NCI-H510A treated with DMSO at 0.1 percent for 48 hours (cell line): ENCODE measurements at regions not wholly inside any gene's neighbourhood (a gene's known extent, or its start where the extent isn't known, plus 50 kb on each side); places are given as distances from the start of the nearest gene placed in this dataset.

ENCODE experiments used
- DNase-seq: peaks from one replicate; lab custom pipeline; 2025; lab: John Stamatoyannopoulos, UW

DNA sequence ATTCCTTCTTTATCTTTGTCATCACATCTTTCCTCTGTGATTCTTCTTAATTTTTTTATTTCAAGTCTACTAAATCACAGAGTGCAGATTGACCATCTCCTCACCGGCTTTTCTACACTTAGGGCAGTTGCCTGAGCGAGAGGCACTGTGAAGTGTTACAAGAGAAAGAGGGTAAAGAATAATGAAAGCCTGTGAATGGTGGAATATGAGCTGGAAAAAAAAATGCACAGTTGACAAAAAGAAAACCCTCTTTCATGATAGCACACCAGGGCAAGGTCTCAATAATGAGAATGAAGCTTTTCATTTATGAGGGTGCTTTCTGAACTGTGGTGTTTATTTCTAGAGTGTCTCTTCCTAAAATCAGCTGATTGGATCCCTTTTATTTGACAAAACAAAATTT, 106.2 kb upstream of the PDE3A start:
- no peak for DNase-seq

DNA sequence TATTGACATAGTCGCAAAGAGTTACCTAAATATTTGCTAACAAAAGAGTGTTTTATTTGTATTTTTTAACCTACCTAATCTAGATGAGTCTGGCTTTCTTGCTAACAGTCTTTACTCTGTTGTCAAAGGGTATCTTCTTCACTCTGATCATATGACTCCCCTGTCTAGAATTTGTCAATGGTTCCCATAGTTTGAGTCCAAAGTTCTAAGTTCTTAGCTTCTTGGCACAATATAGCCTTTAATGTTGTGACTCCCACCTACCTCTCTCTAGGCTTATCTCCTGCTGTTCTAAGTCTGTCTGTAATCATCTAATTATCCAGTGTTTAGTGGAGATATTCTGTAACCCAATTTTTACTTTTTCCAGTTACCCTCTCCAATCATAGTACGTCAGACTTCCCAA, 104.3 kb upstream of the PDE3A start:
- DNase-seq = no peak

DNA sequence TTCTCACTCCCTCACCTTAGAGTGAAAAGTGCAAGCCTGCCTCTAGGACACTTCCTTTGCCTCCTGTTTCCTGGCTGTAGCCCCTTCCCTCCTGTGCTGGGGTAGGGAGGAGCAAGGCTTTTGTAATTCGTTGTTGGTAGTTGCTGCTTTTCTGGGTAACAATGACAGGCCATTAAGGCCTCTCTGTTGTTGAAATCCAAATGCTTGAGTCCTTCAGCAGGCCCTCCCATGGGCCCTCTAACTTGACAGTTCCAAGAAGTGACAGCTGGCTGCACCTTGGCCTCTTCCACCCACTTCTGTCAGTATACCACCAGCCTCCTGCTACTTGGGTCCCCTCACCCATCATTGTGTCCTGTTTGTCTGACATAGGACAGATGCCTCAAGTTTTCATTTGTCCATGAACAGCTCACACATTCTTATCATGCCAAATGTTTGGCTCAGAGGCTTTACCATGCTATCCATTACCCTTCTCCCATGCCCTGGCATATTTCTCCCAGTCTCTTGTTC, 103.7 kb upstream of the PDE3A start:
- DNase-seq = no peak

DNA sequence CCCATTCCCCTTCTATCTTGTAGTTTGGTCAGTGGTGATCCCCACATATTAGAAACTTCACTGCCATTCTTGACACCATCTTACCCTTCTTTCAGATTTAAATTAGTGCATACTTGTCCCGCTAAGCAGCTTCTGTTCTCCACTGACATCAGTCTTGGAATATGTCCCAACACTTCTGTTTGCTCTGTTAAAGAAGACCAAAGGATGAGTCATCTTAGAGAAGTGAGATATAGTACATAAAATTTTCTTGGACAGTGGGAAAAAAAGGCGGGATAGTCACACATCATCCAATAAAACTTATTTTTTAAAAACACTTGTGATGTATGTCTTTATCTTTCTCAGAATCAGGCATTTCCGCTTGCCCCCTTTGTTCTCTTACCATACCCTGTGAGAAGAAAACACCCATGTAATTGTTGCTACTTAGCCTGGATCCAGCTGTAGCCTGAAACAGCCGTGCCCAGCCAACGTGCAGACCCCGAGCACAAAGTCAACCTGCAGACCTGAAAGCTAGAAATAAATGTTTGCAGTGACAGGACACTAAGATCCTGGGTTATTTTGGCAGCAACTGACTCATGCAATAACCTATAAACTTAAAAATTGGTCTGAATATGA, 100.1 kb upstream of the PDE3A start:
- DNase-seq = no peak

DNA sequence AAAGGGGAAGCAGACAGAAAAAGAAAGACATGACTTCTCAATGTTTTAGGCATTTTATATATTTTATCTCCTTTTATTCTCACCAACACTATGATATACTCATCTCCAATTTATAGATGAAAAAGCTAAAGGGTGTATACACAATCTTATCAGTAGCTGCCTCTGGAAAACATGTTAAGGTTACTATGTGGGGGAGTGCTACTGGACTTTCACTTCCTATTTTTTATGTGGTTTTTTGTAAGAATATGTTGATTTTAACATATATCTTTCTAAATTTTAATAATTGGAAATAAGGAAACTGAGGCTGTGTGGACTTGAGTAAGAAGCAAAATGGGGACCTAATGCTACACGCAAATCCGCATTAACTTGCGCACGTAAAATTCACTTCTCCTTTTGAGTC, 99.6 kb upstream of the PDE3A start:
- no peak for DNase-seq

DNA sequence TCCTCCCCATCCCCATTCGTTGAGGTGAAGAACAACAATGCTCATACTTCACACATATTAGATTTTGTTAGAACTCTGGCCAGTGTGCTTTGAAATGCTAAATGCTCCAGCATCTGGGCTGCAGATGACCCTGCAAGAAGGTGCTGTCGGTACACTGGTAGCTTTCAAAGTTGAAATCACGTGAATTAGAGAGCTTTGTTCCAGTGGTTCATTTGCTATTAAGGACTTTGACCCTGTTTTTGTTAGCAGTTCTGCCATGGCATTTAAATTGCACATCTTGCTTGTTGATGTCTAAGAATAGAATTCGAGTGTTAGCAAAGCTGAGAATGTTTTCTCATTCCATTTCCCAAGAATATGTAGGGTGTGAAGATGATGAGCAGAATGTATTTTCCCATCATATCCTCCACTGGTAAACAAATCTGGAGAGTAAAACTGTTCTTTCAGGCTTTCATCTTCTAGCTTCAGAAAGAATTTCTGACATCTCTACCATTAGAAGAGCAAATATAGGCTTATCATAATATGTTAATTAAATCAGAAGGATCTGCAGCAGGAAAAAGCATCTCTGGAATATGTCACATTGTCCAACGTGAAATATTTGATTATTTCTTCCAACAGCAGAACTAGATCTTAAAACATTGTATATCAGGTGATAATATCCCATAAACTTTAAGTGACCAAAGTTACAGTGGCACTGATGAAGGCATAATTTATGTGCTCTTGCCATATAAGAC, 98.8 kb upstream of the PDE3A start:
- DNase-seq = no peak

DNA sequence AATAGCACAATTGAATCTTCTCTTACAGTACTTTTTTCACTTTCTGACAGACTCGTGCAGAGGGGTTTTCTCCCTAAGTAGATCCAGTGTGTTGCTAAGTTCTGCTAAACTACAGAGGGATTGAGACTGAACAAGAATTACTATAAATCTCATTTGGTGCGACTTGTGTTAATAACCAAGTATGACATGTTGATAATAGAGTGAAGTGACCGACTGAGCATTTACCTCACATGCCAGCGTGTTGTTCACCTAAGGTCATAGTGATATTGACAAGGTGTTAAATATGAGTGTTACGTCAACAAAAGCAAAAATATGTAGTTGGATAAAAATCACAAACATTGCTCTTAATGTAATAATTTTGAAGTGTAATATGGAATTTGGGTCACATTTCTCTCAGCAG, 97.8 kb upstream of the PDE3A start:
- no peak for DNase-seq

DNA sequence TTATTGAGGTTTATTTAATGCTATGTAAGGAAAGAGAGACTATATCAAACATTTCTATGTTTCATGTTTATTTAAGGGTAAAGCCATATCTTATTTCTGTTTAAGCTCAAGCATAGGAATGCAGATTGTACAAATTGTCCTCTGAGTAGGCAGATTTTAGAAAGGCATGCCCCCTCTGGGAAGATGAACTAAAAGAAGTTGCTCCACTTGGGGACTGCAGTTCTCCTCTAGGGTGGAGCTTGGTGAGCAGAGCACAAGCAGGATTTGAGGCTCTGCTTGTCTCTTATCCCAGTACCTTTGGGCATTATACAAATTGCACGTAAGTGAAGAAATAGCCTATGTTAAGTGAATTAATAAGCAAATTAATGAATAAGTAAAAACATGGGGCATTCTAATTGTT, 96.2 kb upstream of the PDE3A start:
- no peak for DNase-seq

DNA sequence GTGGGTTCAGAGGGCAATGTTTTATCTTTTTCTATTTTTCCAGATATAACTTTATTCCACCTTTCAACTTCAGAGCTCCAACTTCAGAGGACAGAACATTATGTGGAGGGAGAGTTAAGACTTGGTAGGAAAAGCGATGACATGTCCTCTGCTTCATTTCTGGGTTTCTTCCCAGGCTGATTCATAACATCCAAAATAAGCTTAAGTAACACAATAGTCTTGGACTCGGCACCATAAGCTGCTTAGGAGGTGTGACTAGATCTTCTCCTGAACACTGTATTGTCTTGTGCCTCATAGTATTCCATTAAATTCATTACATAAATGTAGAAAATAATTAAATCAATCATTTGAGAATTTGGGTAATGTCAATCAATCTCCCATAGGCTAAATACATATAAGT, 95.5 kb upstream of the PDE3A start:
- no peak for DNase-seq

DNA sequence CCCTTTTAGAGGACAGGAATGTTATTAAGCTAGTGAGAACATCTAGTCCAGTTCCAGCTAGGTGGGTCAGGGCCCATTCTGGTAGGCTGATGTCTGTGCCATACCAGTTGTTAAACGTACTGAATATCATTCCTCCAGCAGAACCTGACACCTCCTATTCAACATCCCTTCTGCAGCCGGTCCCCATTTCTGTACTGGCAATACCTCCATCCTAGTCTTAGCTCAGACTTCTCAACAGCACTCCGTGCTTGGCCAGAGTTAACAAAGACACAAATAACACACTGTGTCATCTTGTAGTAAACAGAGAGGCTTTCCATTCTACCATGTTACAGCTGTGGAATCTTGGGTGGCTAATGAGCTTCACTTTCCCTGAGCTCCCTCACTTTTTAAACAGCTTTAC, 94.3 kb upstream of the PDE3A start:
- DNase-seq = no peak

DNA sequence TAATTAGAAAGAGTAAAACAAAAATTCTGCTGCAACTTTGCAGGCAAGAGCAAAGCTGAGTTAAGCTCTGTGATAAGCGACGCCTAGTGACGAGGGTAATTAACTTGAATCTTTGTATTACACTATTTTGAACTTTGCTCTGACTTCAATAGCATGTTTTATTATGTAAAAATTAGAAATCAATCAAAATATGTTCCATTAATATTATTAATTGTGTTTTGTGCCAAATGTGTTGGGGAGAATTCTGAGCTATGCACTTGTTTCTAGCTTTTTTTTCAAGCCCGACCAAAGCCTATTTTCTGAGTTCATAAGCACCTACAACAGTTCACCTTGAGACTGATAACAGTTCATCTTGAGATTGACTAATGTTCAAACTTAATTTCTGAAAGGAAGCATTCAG, 90.1 kb upstream of the PDE3A start:
- no peak for DNase-seq

DNA sequence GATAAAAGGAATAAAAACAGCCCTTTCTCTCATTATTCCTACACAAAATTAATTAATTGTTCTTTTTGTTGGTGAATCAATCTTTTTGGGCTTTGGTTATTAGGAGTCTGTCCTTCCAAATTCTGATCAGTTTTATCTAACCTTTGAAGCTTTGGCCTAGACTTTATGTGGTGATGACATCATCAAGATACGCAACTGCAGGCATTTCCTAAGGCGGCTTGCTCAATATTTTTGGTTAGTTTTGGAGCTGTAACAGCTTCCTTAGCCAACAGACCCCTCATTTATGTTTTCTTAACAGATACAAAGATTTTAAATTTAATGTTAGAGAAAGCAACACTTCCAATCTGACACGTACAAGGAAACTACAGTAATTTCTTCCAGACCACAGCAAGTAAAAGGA, 87.8 kb upstream of the PDE3A start:
- no peak for DNase-seq

DNA sequence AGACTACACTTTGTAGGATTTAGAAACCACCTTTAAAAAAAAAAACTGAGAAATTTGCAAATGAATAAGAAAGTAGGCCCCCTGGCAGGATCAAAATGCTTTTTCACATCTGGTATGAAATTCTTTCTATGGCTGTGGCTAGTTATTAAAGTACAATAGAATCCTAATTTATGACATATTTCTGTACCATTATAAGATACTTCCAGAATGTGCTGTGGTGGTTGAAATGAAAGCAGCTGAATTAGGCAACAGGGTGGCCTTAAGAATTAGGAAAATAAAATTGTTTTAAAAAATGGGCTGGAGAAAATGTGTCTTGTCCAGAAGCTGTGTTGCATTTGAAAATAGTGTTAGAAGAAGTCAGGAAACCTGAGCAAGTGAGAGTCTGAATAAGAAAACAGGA, 85.9 kb upstream of the PDE3A start:
- DNase-seq = no peak

DNA sequence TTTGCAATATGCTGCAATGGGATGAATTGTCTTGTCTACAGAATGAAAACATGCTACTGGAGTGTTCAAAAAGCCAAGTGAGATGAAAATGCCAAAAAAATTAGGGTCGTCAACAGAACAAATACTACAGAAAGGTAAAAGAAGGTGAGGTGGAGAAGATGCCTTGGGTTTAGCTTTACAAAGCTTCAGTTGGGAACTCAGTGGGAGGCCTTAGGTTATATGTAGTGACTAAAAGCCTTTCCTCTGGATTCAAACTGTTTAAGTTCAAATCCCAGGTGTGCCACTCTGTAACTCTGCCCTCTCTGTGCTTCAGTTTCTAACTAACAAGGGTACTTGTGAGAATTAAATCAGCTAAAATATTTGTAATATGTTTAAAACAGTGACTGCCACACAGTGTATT, 84.9 kb upstream of the PDE3A start:
- no peak for DNase-seq

DNA sequence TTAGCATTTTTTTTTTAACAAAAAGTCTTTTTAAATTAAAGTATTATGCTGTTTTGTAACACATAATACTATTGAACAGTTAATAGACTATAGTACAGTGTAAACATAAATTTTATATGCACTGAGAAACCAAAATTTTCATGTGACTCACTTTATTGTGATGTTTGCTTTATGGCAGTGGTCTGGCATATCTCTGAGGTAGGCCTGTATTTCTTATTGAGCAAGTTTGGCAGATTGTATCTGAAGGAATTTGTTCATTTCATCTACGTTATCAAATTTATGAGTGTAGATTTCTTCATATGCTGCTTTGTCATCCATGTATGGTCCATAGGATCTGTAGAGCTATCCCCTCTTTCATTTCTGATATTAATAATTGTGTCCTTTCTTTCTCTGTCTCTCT, 78.8 kb upstream of the PDE3A start:
- DNase-seq = no peak

DNA sequence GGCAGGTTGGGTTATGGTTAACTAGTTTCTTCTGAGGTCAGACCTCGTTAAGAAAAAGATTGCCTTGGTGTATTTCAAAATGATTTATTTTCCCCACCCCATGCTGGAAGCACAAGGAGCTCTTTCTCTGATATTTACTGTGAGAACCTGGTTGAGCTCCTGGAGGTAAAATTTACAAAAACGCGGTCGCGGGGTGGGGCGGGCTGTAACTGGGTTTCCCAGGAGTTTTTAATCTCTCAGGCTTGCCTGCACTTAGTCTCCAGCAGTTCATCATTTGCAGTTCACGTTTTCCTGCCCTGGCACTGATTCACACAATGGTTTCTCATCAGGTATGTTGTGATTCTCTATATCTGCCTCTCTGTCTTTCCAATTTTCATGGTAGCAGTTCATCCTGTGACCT, 67.9 kb upstream of the PDE3A start:
- no peak for DNase-seq

DNA sequence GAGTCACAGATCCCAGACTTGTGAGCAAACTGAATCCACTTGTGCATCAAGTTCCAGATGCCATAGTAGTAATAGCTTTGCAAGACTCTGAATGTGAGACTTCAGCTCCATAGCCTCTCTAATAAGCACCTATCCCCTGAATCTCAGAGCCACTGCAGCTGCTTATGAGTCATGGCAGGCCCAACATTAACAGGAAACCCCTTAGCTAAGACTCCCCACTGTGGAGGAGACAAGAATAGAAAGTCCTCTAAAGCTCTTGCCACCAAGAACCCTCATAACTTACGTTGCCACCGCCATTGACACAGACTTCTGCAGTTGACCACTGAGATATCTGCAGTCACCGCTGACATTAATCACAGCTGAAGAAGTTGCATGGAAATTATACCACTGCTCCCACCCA, 62.9 kb upstream of the PDE3A start:
- no peak for DNase-seq

DNA sequence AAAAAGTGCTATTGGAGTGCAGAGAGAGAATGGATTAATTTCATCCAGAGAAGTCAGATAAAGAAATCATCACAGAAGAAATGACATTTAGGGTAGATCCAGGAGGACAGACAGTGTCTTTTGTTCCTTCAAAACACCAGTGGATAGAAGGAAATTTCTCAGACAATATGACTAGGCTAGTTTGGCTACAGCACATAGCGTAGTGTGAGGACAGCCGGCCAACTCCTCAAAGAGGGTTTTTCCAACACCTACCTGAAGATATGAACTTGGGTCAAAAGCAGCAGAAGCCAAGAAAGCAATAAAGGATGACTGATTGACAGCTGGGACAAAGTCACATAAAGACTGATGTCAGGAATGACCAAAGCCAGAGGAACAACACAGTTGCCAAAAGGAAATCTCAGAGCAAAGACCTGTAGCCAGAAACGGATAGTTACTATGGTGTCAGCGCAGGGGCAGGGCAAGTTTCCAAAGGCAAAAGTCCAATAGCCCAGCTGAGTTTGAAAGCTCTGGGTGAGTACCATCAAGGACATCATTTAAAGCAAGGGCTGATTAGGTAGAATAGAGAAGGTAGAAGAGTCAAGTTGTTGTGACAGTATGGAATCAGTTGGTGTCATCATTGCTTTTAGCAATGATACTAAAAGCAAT, 58.7 kb upstream of the PDE3A start:
- no peak for DNase-seq

DNA sequence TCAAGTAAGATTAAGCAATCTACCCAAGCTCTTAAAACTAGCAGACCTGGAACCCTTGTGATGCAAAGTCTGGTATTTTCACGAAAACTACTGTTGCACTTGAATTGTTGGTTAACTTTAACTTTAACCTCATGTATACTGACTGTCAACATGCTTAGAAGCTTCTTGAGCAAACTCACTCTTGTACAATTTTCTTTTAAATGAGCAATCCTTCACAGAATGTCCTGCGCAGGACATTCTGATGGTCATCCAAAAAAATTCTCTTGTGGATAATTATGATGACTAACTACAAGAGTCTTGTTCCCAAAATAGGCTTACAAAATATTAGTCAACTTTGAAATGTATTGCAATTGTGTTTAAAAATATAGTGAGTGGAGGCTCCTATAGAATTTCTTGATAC, 54.0 kb upstream of the PDE3A start:
- DNase-seq = no peak

DNA sequence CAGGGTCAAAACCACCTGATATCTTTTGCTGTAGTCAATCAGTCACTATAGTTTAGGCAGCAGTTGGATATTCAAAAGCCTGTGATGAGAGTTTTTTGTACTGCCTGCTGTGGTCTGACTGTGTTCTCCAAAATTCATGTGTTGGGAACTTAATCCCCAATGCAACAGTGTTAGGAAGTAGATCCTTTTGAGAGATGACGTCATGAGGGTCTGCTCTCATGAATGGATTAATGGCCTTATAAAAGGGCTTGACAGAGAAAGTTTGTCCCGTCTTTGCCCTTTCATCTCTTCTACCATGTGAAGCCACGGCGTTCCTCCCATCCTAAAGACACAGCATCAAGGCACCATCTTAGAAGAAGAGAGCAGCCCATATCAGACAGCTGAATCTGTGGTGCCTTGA, 50.8 kb upstream of the PDE3A start:
- no peak for DNase-seq
